ENCODE measurements at regions not wholly inside any gene's neighbourhood (a gene's known extent, or its start where the extent isn't known, plus 50 kb on each side); places are given as distances from the start of the nearest gene placed in this dataset.

GRCh38 chr7:17521437-17521836, 223.0 kb downstream of the AHR start:
- TF ChIP-seq CTCF (conservative IDR thresholded peaks at IDR 0.05; ENCODE audit: low read depth, low read length) (no peak), EZH2 (IDR thresholded peaks at IDR 0.05; ENCODE audit: borderline replicate concordance, low read depth, low read length, poor library complexity, severe bottlenecking) (no peak)
